ENCODE measurements at regions not wholly inside any gene's neighbourhood (a gene's known extent, or its start where the extent isn't known, plus 50 kb on each side); places are given as distances from the start of the nearest gene placed in this dataset.

DNA sequence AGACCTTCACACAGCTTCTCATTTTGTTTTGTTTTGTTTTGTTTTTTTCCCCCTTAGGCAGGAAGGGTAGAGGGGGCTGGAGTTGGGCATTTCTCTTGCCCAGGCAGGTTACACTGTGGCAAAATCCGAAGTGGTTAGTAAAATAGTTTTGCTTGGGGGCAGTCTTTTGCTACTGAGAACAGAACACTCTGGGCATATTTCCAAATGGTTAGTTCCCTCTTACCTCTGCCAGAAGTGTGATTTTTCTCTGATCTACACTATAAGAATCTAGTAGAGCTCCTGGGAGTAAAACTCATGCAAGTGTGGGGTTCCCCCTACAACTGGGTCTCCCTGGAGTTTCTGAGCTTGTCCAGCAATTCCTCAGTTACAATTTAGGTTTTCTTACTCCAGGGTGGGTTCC lies 61.7 kb downstream of the NPS start:
- no peak for DNase-seq (ENCODE audit: low read depth)

DNA sequence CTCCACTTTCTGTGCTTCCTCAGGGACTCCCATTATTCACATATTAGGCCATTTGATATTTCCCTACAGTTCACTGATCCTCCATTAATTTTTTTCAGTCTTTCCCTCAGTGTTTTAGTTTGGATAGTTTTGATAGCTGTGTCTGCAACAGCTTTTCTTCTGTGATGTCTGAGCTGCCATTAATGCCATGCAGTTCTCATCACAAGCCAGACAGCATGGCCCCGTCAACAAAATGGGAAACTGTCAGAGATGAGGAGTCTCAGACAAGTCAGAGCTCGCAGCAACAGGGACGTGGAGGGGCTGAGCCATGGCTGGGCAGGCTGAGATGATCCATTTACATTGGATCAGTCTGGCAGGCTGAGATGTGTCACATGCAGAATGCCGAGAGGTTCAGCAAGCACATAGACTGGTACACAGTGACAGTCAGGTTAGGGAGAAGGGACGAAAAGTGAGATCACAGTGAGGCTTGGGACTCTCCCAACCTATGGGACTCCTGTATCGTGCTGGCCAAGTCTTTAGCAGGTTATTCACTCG lies 65.4 kb downstream of the NPS start:
- TF ChIP-seq, protein P1, sequence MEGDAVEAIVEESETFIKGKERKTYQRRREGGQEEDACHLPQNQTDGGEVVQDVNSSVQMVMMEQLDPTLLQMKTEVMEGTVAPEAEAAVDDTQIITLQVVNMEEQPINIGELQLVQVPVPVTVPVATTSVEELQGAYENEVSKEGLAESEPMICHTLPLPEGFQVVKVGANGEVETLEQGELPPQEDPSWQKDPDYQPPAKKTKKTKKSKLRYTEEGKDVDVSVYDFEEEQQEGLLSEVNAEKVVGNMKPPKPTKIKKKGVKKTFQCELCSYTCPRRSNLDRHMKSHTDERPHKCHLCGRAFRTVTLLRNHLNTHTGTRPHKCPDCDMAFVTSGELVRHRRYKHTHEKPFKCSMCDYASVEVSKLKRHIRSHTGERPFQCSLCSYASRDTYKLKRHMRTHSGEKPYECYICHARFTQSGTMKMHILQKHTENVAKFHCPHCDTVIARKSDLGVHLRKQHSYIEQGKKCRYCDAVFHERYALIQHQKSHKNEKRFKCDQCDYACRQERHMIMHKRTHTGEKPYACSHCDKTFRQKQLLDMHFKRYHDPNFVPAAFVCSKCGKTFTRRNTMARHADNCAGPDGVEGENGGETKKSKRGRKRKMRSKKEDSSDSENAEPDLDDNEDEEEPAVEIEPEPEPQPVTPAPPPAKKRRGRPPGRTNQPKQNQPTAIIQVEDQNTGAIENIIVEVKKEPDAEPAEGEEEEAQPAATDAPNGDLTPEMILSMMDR (IDR thresholded peaks at IDR 0.05; ENCODE audit: control insufficient read depth, extremely low read depth, insufficient read depth): no peak
- no peak for DNase-seq (ENCODE audit: low read depth)
- no peak overlapping the region for H3K4me3 ChIP-seq (ENCODE audit: low read depth, low read length)

More for the DNA sequence above, 61.7 kb downstream of the NPS start:
- H3K4me3 ChIP-seq (ENCODE audit: low read depth, low read length): no peak overlapping the region
- TF ChIP-seq, protein P1 (IDR thresholded peaks at IDR 0.05; ENCODE audit: control insufficient read depth, extremely low read depth, insufficient read depth): no peak

DNA sequence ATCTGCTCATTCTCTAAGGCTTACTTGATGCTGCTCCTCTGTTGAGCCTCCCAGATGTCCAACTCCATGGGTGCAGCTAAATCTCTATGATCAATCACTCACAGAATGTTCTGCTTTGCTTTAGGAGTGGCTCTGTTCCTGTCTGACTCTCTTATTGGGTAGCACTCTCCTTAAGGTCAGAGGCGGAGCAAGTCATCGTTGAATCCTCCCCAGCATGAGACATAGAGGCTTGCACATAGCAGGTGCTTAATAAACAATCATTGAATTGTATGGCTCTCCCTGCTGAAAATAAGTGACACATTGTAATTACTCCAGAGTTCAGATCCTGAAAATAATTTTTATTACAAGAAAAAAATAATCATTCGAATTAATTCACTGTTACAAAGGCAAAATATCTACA lies 69.7 kb downstream of the NPS start:
- H3K4me3 ChIP-seq (ENCODE audit: low read depth, low read length): no peak overlapping the region
- TF ChIP-seq, protein P1 (IDR thresholded peaks at IDR 0.05; ENCODE audit: control insufficient read depth, extremely low read depth, insufficient read depth): no peak
- no peak for DNase-seq (ENCODE audit: low read depth)

DNA sequence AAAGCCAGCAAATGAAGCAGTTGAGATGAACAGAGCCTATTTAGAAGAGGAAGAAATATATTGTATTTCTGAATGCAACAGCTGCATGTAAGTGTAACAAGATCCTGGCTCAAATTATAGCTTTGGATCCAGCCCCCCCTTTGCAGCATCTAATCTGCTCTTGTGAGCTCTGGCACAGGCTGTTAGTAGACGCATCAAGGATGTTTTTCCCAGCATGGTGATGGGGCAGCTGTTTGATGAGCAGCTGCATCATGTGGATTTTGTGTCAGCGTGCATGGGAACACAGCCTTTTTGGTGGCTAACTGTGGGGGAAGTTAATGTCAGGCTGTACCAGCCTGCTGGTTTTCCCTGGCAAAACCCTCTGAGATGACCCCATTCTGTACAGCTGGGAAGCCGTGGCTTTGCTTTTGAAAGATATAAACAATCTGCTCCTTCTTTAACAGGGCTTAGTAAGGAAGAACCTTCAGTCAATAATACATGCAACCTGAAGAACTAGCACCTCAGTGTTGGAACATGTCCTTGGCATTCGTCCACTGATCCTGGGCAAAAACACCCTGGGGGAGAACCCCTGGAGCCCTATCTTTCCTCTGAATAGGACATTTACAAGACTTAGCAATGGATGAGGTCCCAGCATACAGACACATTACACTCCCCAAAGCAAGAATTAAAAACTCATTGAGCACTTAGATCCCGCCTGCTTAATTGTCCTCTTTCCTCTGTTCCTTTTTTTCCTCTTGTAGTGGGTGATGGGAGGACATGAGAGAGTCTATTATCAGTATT lies 70.6 kb downstream of the NPS start:
- DNase-seq (ENCODE audit: low read depth): no peak

DNA sequence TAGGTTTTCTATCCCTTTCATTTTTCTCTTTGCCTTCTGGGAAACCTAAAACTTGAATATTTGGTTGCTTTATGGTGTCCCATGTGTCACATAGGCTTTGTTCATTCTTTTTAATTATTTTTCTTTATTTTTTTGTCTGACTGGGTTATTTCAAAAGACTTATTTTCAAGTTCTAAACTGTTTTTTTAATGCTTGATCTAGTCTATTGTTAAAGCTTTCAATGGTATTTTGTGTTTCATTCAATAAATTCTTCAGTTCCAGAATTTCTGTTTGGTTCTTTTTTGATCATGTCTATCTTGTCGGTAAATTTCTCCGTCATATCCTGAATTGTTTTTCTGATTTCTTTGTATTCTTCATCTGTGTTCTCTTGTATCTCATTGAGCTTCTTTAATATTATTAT lies 86.8 kb downstream of the NPS start:
- no peak for DNase-seq (ENCODE audit: low read depth)
- TF ChIP-seq, protein P1 (IDR thresholded peaks at IDR 0.05; ENCODE audit: control insufficient read depth, extremely low read depth, insufficient read depth): no peak
- H3K4me3 ChIP-seq (ENCODE audit: low read depth, low read length): no peak overlapping the region

More for the DNA sequence above, 70.6 kb downstream of the NPS start:
- TF ChIP-seq, protein P1 (IDR thresholded peaks at IDR 0.05; ENCODE audit: control insufficient read depth, extremely low read depth, insufficient read depth): no peak
- no peak overlapping the region for H3K4me3 ChIP-seq (ENCODE audit: low read depth, low read length)

DNA sequence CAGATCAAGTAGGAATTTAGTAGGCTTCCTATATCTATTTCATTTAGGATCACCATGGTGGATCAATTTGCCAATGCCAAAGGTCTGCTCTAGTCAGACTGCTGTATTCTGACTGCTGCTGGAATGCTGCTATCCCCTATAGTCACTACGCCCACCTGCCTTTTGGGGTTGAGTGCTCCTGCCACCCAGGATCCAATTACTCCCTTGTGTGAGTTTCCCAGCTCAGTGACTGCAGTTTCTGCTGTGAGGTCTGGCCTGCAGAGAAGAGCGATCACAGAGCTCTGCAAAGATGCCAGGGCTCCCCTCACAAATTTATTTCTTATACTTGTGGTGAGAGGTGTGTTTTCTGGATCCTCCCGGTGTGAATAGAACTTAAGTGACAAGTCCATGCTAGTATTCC lies 88.1 kb upstream of the FOXI2 start:
- TF ChIP-seq, protein P1 (IDR thresholded peaks at IDR 0.05; ENCODE audit: control insufficient read depth, extremely low read depth, insufficient read depth): no peak
- no peak for DNase-seq (ENCODE audit: low read depth)
- H3K4me3 ChIP-seq (ENCODE audit: low read depth, low read length): no peak overlapping the region

All from LNCaP clone FGC (cell line).